Ovary (tissue), 3 donors: ENCODE measurements at regions not wholly inside any gene's neighbourhood (a gene's known extent, or its start where the extent isn't known, plus 50 kb on each side); places are given as distances from the start of the nearest gene placed in this dataset.

ENCODE experiments used
- EP300 ChIP-seq: sonication (generic); formaldehyde crosslinking; IDR thresholded peaks from one replicate; pipeline ENCODE4 v1.6.1; 2017; ENCODE audit warnings: antibody characterized with exemption
- POLR2A ChIP-seq: fragments of 450-650 bp; IDR thresholded peaks from one replicate; pipeline ENCODE4 v1.6.1; 2017; ENCODE audit warnings: antibody characterized with exemption, mild to moderate bottlenecking, moderate library complexity
- TF ChIP-seq, protein P1 (sequence below), 3 donors: fragments of 450-650 bp in 2 of 3; fragments of 200-600 bp in 1 of 3; IDR thresholded peaks; one replicate each; pipeline versions ENCODE4 v1.5.1 to v1.8.0; 2016 to 2022; ENCODE audit warnings: antibody characterized with exemption in 3 of 3, mild to moderate bottlenecking in 1 of 3
- donor health status: DM: no; HTN: no; CAD: no.

DNA sequence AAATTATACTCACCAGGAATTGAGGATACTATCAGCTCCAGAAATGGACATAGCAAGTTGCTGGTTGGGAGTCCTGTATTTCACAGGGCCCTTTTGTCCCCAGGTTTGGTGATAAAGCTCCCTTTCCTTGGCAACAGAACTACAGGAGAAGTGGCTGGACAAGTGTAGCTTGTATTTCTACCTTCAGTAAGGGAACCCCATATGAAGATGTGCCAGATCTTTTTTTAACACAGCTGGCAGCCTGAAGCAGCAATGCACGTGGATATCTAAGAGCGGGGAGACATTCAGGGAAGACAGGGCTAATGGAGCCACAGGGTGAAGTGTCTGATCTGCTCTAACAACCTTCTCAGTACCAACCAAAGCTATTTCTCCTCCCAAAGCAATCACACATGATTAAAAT lies 373.9 kb upstream of the ID4 start:
- TF ChIP-seq, protein P1, sequence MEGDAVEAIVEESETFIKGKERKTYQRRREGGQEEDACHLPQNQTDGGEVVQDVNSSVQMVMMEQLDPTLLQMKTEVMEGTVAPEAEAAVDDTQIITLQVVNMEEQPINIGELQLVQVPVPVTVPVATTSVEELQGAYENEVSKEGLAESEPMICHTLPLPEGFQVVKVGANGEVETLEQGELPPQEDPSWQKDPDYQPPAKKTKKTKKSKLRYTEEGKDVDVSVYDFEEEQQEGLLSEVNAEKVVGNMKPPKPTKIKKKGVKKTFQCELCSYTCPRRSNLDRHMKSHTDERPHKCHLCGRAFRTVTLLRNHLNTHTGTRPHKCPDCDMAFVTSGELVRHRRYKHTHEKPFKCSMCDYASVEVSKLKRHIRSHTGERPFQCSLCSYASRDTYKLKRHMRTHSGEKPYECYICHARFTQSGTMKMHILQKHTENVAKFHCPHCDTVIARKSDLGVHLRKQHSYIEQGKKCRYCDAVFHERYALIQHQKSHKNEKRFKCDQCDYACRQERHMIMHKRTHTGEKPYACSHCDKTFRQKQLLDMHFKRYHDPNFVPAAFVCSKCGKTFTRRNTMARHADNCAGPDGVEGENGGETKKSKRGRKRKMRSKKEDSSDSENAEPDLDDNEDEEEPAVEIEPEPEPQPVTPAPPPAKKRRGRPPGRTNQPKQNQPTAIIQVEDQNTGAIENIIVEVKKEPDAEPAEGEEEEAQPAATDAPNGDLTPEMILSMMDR (IDR thresholded peaks at IDR 0.05): no peak
- TF ChIP-seq EP300 (no peak), POLR2A (no peak)
